PFSK-1 (cell line): ENCODE measurements at regions not wholly inside any gene's neighbourhood (a gene's known extent, or its start where the extent isn't known, plus 50 kb on each side); places are given as distances from the start of the nearest gene placed in this dataset.

Experiments used
- FOXP2 ChIP-seq: optimal IDR thresholded peaks from 2 replicates; pipeline ENCODE3; 2011; ENCODE audit warnings: borderline replicate concordance, control low read depth, inconsistent platforms; ENCODE audit not compliant: insufficient read depth; ENCODE audit errors: extremely low read length, extremely low read depth
- POLR2AphosphoS5 ChIP-seq: IDR thresholded peaks from 2 replicates; pipeline ENCODE4 v1.6.1; 2012; ENCODE audit warnings: low read depth, mild to moderate bottlenecking, control low read depth, low read length, moderate library complexity
- SIN3A ChIP-seq: IDR thresholded peaks from 2 replicates; pipeline ENCODE4 v1.6.1; 2012; ENCODE audit warnings: mild to moderate bottlenecking, low read length, moderate library complexity, borderline replicate concordance; ENCODE audit not compliant: insufficient read depth
- TAF1 ChIP-seq: IDR thresholded peaks from 2 replicates; pipeline ENCODE4 v1.6.1; 2012; ENCODE audit warnings: low read length, control low read depth, borderline replicate concordance; ENCODE audit not compliant: insufficient read depth
- TF ChIP-seq, protein P1 (sequence below), 2 experiments: IDR thresholded peaks; 2 replicates each; pipeline versions ENCODE4 v1.6.1 to v1.8.0; 2011 to 2012; ENCODE audit warnings: low read depth in 2 of 2, low read length in 2 of 2, control low read depth in 1 of 2, inconsistent platforms in 1 of 2, mild to moderate bottlenecking in 1 of 2, moderate library complexity in 1 of 2; ENCODE audit not compliant: insufficient read depth in 1 of 2

DNA sequence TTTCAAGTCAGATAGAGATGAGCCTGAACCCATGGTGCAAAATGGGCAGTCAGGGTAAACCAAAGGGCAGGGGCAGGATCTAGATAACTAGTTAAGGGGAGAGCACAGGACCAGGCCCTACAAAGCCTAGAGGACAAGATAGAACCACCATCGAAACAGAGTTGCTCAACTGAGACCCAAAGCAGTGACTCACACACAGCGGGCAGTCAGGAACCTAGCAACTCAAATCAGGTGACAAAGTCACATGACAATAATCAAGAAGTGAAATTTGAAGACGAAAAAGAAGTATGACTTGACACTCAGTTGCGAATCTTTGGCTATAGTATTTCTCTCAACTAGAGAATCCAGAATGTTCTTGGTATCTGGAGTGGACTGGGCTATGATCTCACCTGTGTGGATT, 136.0 kb upstream of the PTPRG start:
- TF ChIP-seq TAF1 (no peak), POLR2AphosphoS5 (no peak), FOXP2 (no peak), SIN3A (no peak)
- TF ChIP-seq, protein P1, sequence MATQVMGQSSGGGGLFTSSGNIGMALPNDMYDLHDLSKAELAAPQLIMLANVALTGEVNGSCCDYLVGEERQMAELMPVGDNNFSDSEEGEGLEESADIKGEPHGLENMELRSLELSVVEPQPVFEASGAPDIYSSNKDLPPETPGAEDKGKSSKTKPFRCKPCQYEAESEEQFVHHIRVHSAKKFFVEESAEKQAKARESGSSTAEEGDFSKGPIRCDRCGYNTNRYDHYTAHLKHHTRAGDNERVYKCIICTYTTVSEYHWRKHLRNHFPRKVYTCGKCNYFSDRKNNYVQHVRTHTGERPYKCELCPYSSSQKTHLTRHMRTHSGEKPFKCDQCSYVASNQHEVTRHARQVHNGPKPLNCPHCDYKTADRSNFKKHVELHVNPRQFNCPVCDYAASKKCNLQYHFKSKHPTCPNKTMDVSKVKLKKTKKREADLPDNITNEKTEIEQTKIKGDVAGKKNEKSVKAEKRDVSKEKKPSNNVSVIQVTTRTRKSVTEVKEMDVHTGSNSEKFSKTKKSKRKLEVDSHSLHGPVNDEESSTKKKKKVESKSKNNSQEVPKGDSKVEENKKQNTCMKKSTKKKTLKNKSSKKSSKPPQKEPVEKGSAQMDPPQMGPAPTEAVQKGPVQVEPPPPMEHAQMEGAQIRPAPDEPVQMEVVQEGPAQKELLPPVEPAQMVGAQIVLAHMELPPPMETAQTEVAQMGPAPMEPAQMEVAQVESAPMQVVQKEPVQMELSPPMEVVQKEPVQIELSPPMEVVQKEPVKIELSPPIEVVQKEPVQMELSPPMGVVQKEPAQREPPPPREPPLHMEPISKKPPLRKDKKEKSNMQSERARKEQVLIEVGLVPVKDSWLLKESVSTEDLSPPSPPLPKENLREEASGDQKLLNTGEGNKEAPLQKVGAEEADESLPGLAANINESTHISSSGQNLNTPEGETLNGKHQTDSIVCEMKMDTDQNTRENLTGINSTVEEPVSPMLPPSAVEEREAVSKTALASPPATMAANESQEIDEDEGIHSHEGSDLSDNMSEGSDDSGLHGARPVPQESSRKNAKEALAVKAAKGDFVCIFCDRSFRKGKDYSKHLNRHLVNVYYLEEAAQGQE (IDR thresholded peaks at IDR 0.05; ENCODE audit: insufficient read depth in 1 of 2, low read depth in 2 of 2, low read length in 2 of 2), result no peak

DNA sequence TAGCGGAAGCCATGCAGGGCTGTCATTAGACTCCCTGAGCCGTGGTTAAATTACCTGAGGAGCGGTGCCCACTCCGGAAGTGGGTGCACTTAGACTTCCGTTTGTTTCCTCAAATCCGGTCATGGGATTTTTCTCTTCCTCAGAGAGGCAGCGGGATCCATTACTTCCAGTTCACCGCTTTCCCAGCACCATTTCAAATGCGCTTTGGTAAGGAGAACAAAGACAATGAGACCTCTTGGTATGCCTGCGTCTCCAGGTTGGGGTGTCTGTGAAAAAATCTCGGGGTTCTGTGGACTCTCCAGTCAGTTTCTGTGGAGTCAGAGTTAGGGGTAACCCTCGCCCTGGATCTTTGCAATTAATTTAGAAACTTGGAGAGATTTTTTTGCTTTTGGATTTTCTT, 132.3 kb upstream of the PTPRG start:
- no peak for TF ChIP-seq TAF1
- TF ChIP-seq SIN3A, result no peak
- TF ChIP-seq, protein P1 (IDR thresholded peaks at IDR 0.05; ENCODE audit: insufficient read depth in 1 of 2, low read depth in 2 of 2, low read length in 2 of 2), result no peak
- TF ChIP-seq FOXP2, result no peak
- TF ChIP-seq POLR2AphosphoS5, result no peak

DNA sequence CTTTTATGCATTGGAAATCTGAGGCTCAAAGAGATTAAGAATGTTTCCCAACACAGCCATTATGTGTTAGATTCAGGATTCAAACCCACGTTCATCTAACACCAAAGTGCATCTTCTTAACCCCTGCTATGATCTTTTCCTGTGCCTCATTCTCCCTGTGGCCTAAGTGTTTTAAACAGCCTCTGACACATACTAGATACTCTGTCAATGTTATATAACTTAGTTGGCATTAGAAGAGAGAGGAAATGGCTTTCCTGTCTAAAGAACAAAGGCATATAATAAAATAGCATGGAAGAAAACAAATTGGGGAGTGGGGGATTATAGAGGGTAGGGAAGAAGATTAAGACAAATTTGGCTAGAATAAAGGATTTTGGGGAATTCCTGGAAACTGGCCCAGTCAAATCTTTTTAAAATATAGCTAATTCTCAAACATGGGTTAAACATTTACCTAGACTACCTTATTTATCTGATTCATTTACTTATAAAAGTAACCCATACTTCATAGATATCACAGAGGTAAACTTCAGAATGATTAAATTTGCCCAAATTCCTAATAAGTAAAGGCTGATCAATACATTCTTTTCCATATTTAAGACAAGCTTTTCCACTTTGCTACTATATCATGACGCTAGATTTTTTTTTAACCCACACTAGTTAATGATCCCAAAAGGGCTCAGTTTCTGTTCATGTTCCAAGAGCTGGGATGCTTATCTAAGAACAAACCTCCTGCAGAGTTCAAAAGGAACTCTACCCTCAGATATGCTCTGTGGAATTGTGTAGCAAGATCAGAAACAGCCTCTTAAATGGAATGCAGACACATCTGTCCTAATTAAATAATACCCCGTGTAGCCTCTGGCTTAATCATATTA, 122.9 kb upstream of the PTPRG start:
- TF ChIP-seq FOXP2, result no peak

DNA sequence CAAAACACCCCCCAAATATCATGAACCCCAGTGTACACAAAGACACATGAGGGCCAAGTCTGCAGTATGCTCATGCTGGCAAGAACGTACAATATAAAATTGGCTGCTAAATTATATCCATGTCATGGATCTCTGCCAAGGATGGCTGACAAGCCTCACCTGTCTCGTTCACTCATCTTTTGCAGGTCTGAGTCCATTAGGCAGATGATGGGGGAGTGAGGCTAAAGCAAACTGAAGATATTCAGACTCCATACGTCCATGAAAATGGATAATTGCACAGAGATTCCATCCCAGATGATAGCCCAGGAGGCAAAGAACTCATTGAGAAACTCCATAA, 122.3 kb upstream of the PTPRG start:
- no peak for TF ChIP-seq TAF1
- TF ChIP-seq POLR2AphosphoS5, result no peak
- no peak for TF ChIP-seq FOXP2
- TF ChIP-seq, protein P1 (IDR thresholded peaks at IDR 0.05; ENCODE audit: insufficient read depth in 1 of 2, low read depth in 2 of 2, low read length in 2 of 2), result no peak
- TF ChIP-seq SIN3A, result no peak

DNA sequence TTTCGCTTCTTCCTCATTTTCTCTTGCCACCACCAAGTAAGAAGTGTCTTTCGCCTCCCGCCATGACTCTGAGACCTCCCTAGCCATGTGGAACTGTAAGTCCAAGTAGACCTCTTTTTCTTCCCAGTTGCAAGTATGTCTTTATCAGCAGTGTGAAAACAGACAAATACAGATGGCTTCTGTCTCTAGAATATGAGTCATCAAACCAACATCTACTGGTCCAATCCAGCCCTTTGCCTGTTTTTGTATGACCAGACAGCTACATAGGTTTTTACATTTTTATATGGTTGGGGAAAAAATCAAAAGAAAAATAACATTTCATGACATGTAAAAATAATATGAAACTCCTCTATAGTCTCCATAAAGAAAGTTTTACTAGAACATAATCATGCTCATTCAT, 118.7 kb upstream of the PTPRG start:
- TF ChIP-seq TAF1, result no peak
- no peak for TF ChIP-seq SIN3A
- TF ChIP-seq POLR2AphosphoS5, result no peak
- TF ChIP-seq FOXP2, result no peak
- TF ChIP-seq, protein P1 (IDR thresholded peaks at IDR 0.05; ENCODE audit: insufficient read depth in 1 of 2, low read depth in 2 of 2, low read length in 2 of 2), result no peak
